CD4-positive, alpha-beta T cell treated with Interleukin-6 for 4 hours (primary cell): ENCODE measurements at regions not wholly inside any gene's neighbourhood (a gene's known extent, or its start where the extent isn't known, plus 50 kb on each side); places are given as distances from the start of the nearest gene placed in this dataset.

ENCODE experiments used
- DNase-seq: peaks from one replicate; pipeline ENCODE4 v3.0.0-alpha.2; 2020; ENCODE audit warnings: mixed read lengths

GRCh38 chr10:24041834-24042233, 167.1 kb upstream of the KIAA1217 start:
- no peak for DNase-seq

DNA sequence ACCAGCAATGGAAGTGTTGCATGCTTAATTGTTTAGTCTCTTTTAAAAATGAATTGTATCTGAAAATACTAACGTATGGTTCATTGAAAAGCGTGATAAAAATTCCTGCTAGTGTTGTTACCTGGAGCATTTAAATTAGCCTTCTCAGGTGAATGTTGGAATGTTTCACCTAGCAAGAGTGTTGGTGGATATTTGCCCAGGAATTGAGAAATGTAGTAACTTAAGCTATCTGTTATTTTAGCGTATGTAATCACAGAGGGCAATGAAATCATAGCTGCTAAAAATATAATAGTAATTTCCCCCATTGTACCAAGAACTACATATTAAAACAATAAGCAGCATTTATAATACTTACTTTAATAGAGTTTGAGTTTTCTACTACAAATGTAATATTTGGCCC, 166.1 kb upstream of the KIAA1217 start:
- no peak for DNase-seq

DNA sequence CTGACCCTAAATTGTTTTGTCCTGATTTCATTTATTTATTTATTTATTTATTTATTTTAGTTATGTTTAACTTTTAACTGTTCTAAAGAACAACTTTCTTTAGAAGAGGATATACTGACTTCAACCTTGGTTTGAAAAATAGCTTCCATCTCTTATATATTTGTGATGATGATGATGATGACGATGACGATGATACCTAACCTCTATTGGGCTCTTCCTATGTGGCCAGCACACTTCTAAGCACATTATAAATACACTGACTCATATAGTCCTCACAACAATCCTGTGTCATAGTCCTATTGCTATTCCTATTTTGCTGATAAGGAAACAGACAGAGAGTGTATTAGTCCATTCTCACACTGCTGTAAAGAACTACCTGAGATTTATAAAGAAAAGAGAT, 162.9 kb upstream of the KIAA1217 start:
- no peak for DNase-seq

- no peak for DNase-seq
Measured at GRCh38 chr10:24047176-24047575, 161.8 kb upstream of the KIAA1217 start.

DNA sequence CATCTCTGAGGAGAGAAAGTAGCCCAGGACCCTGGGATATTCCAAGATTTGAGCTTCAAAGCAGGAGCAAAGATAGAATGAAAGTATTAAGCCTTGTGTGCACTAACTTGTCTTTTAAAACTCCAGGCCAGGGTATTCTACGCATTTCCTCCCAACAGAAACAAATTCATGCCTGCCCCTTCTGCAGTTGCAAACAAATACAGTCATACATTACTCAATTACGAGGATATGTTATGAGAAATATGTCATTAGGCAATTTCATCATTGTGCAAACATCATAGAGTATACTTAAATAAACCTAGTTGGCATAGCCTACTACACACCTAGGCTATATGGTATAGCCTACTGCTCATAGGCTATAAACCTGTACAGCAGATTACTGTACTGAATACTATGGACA, 154.5 kb upstream of the KIAA1217 start:
- no peak for DNase-seq

- DNase-seq = no peak
Measured at GRCh38 chr10:24080207-24080606, 128.7 kb upstream of the KIAA1217 start.

DNA sequence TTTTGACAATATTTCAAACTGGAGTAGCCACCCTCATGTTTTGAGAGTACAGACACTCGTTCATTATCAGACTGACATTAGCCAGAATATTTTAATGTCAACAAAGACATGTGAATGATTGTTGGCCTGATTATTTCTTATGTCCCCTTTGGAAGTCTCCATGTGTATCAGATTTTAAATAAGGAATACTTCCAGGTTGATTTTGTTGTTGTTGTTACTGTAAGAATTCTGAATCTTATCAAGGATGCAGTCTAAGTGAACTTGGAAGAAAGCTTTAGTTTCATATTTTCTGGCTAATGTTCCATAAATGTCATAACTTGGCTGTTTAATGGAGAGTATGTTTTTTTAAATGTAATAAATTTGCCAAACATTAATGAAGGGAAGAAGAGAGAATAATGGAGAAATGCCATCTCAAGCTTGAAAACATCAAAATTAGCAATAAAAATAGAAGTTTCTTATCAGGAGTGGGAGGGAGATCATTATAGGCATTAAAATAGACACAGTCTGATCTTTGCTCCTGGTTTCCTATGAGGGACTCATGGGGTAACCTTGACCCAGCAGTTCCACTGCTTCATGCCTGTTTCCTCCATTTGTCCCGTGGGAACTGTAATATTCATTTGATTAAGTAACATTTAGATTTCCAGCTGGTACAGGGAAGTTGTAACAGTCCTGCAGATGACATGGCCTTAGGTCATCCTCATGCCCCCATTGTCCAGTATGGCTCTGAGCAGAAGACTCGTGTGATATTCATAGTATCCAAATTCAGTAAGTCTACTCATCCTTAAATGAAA, 122.4 kb upstream of the KIAA1217 start:
- no peak for DNase-seq

- no peak for DNase-seq
Measured at GRCh38 chr10:24091256-24091655, 117.7 kb upstream of the KIAA1217 start.

DNA sequence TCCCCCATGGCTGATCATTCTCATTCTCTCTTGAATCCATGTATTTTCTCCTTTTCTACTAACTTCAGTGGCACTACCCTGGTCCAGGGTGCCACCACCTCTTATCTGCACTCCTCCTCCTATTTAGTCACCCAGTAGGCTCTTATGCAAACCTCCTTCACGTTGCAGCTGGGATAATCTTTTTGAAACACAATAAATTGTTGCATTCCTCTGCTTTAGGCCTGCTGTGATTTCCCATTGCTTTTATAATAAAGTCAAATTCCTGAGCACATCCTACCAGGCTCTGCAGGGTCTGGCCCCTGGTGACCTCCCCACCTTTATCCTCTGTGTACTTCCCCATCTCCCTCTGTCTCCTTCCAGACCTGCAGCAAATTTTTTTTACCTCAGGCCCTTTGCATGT, 112.7 kb upstream of the KIAA1217 start:
- no peak for DNase-seq

DNA sequence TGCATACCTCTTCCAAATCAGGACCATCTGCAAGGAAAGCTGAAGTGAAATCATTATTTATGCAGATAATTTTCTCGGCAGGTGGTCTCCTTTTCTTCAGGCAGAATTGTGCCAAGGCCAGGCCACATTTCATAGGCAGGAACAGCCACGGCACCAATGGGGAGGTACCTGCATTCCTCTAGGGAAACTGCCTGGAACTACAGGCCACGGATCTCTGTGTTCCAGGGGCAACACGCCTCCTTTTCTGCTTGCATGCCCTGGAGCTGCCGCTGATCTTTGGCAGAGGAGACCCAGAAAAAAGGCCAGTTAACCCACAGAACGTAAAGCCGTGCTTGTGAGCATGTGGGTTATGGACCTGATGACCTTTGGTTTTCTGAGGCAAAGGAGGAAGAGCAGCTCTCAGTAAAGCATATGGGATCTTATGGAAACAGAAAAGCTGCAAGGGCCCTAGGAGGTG, 111.2 kb upstream of the KIAA1217 start:
- DNase-seq = no peak

- no peak for DNase-seq
Measured at GRCh38 chr10:24104895-24105294, 104.0 kb upstream of the KIAA1217 start.

GRCh38 chr10:24113901-24114300, 95.0 kb upstream of the KIAA1217 start:
- DNase-seq = no peak

DNA sequence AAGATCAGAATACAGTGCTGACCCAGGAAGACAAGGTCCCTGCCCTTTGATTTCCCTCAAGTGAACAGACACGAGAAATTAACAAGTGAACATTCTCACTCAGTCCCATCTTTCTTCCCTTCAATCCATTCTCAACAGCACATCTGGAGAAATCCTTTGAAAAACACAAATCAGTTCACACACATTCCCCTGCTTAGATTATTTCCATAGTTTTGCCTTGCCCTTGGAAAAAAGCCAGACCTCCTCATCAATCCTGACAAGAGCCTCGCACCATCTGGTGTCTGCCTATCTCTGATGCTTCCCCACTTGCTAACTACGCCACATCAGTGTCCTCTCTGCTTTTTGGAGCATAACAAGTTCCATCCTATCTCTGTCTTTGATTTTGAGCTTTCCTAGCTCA, 94.4 kb upstream of the KIAA1217 start:
- DNase-seq = no peak

DNA sequence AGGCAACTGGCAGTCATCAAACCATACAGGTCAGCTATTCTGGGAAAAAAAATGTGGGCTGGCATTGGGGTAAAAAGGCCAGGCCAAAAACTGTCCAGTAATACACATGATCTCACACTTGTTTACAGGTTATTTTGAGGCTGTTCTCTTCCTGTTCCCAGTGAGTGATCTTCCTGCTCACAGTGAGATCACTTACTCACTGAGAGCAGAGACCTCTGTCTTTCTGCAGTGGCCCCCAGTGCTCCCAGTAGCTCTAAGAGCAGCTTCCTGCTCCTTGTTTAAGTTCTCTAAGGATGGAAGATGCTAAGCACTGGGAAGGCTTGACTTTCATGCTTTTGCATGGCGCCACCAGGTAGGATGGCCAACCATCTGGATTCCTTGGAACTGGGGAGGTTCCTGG, 93.5 kb upstream of the KIAA1217 start:
- DNase-seq = no peak

DNA sequence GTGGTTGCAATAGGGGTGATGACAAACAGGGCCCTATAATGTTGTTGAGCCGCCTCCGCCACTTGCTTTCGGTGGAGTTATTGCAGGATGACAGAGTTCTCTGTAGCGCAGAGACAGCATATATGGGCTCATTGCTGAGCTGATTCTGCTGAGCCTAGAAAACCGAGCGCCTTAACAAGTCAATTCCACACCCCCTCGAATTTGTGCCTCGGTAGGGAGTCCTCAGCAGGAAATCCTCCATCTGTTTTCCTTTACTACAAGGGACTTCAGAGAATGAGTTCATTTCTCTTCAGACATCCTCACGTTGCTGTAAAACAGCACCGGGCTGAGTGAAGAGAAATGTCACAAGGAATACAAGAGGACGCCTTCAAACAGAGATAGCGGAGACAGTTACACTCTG, 90.7 kb upstream of the KIAA1217 start:
- no peak for DNase-seq

- no peak for DNase-seq
Measured at GRCh38 chr10:24119896-24120295, 89.0 kb upstream of the KIAA1217 start.

DNA sequence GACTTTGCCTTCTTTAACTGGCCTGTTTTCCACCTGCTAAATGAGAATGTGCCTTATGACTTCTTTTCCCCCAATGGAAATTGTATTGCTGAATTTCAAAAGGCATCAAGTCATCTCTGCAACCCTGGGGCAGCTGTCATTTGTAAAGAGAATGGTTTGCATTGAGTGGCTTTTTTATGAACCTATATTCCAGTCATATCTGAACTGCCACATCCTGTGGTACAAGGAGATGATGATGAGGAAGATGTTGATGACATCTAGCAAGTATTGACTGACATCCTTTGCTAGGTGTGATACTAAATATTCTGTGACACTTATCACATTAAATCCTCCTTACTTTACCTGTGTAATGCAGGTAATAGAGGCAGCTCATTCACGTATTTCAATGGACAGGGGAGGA, 88.3 kb upstream of the KIAA1217 start:
- DNase-seq = no peak

GRCh38 chr10:24127516-24127915, 81.4 kb upstream of the KIAA1217 start:
- DNase-seq = no peak

GRCh38 chr10:24128066-24128730, 80.7 kb upstream of the KIAA1217 start:
- DNase-seq = no peak

- no peak for DNase-seq
Measured at GRCh38 chr10:24132741-24133140, 76.2 kb upstream of the KIAA1217 start.

- no peak for DNase-seq
Measured at GRCh38 chr10:24133835-24134234, 75.1 kb upstream of the KIAA1217 start.

DNA sequence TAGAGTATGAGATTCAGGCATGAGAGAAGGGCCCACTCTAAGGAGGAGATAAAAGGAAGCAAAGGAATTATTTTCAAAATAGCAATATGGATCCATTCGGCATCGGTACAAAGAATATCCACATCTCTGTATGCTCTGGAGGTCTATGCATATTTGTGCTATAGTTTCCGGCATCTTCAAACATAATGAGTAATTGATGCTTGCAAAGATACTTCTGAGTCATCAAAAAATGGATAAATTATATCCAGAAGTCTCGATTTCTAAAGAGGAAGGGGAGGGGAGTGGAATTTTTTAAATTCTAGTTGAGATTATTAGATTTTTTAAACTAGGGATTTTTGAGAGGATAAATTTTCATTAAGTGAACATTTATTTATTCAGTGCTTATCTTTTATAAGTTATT, 72.9 kb upstream of the KIAA1217 start:
- no peak for DNase-seq

GRCh38 chr10:24147321-24147720, 61.6 kb upstream of the KIAA1217 start:
- no peak for DNase-seq

- no peak for DNase-seq
Measured at GRCh38 chr10:24149640-24150039, 59.3 kb upstream of the KIAA1217 start.

GRCh38 chr10:24150853-24151252, 58.1 kb upstream of the KIAA1217 start:
- DNase-seq = no peak
